Fibroblast of villous mesenchyme (primary cell): ENCODE measurements at regions not wholly inside any gene's neighbourhood (a gene's known extent, or its start where the extent isn't known, plus 50 kb on each side); places are given as distances from the start of the nearest gene placed in this dataset.

ENCODE experiments used
- DNase-seq: peaks from one replicate; pipeline ENCODE4 v3.0.0-alpha.2; 2010; ENCODE audit warnings: low read depth
- H3K4me3 ChIP-seq: 2 replicates; pipeline ENCODE4 v1.5.1; 2011; ENCODE audit warnings: low read depth, mild to moderate bottlenecking, low read length
- TF ChIP-seq, protein P1 (sequence below): IDR thresholded peaks from 2 replicates; pipeline ENCODE4 v1.5.1; 2012; ENCODE audit warnings: low read depth, mild to moderate bottlenecking, low read length; ENCODE audit not compliant: insufficient read depth

GRCh38 chr5:175103746-175104145 lies 340.2 kb downstream of the DRD1 start:
- TF ChIP-seq, protein P1, sequence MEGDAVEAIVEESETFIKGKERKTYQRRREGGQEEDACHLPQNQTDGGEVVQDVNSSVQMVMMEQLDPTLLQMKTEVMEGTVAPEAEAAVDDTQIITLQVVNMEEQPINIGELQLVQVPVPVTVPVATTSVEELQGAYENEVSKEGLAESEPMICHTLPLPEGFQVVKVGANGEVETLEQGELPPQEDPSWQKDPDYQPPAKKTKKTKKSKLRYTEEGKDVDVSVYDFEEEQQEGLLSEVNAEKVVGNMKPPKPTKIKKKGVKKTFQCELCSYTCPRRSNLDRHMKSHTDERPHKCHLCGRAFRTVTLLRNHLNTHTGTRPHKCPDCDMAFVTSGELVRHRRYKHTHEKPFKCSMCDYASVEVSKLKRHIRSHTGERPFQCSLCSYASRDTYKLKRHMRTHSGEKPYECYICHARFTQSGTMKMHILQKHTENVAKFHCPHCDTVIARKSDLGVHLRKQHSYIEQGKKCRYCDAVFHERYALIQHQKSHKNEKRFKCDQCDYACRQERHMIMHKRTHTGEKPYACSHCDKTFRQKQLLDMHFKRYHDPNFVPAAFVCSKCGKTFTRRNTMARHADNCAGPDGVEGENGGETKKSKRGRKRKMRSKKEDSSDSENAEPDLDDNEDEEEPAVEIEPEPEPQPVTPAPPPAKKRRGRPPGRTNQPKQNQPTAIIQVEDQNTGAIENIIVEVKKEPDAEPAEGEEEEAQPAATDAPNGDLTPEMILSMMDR, result no peak
- no peak for DNase-seq
- H3K4me3 ChIP-seq, result no peak overlapping the region

DNA sequence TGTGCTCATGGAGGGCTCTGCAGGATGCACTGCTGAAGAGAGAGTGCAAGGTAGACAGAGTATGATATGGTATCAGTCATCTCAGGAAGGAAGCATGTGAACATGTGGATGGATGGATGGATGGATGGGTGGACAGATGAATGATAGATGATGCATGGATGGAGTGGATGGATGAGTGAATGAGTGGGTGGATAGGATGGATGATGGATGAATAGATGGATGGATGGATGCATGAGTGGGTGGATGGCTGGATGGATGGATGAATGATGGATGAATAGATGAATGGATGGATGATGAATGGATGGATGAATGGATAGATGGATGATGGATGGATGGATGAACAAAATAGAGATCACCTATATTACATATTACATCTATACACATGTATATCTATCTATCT lies 341.3 kb downstream of the DRD1 start:
- DNase-seq, result no peak
- H3K4me3 ChIP-seq, result no peak overlapping the region
- TF ChIP-seq, protein P1, result no peak

GRCh38 chr5:175098301-175098700 lies 345.7 kb downstream of the DRD1 start:
- DNase-seq, result no peak
- TF ChIP-seq, protein P1, result no peak
- H3K4me3 ChIP-seq, result no peak overlapping the region

DNA sequence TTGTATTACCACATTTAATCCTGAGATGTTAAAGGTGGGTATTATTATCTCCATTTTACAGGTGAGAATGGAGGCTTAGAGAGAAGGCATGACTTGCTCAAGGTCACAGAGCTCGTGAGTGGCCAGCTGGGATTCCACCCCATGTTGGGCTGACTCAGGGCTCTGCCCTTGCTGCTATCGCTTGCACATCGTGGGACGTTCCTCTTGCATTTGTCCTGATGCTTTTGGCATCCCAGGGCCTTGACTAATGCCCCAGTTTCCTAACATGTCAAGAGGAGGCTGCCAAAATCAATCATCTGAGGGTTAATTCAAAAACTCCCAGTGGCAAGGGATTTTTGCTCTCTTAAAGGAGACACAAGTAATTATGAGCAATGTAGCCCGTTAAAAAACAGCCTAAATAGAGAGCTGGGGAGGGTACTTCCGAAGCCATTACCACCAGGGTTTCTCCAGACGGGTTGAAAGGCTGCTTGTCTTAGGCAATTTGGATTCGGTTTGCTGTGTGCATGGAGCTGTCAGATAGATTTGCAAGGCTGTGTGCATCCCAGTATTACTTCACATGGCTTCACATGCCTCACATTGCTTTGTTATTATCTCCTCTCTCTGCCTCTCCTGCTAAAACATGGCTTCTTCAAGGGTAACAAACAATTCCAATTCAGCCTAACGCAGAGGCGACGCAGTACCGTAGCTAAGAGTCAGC lies 347.4 kb downstream of the DRD1 start:
- no peak overlapping the region for H3K4me3 ChIP-seq
- DNase-seq, result no peak
- TF ChIP-seq, protein P1, result no peak

- no peak for DNase-seq
- no peak overlapping the region for H3K4me3 ChIP-seq
- TF ChIP-seq, protein P1, result no peak
Measured at GRCh38 chr5:175094461-175094860, 349.5 kb downstream of the DRD1 start.

DNA sequence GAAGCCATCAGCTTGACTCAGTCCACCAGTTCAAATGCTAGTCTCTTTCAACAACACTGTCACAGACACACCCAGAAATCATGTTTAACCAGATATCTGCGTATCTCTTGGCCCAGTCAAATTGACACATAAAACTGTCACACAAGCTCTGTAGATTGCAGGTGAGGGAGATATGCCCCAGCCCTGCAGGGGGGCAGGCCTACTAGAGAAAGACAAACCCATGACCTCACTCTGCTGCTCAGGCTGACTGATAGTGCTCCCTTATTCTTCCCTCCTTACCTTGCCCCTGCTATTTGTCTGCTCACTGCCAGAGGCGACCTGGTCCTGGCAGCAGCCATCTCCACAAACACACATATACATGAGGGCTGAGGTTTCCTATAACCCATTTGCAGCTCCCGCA lies 351.3 kb downstream of the DRD1 start:
- H3K4me3 ChIP-seq, result no peak overlapping the region
- TF ChIP-seq, protein P1, result no peak
- DNase-seq, result no peak

GRCh38 chr5:175088963-175089362 lies 355.0 kb downstream of the DRD1 start:
- no peak for DNase-seq
- TF ChIP-seq, protein P1, result no peak
- no peak overlapping the region for H3K4me3 ChIP-seq
